SK-N-SH (cell line): ENCODE measurements at regions not wholly inside any gene's neighbourhood (a gene's known extent, or its start where the extent isn't known, plus 50 kb on each side); places are given as distances from the start of the nearest gene placed in this dataset.

Experiments used
- CTCF ChIA-PET: fragments of 300-600, 350-600 bp; formaldehyde crosslinking; extraction: SDS; loops from one replicate; lab custom pipeline; 2021; lab: Yijun Ruan, JAX
- POLR2A ChIA-PET: fragments of 350-600 bp; sonication (Branson Sonifier 250); formaldehyde crosslinking; extraction: SDS; loops from one replicate; lab custom pipeline; 2020; ENCODE audit warnings: antibody characterized with exemption, inconsistent platforms; lab: Yijun Ruan, JAX
- DNase-seq: peaks from one replicate; pipeline ENCODE4 v3.0.0; 2012
- H2AFZ ChIP-seq: fragments of 200-600 bp; sonication (generic); 2 replicates; pipeline ENCODE4 v1.8.1; 2016; ENCODE audit warnings: antibody characterized with exemption, mild to moderate bottlenecking, low read depth
- H3F3A ChIP-seq: fragments of 200-600 bp; sonication (generic); replicated peaks from 2 replicates; pipeline ENCODE3; 2016; ENCODE audit warnings: antibody characterized with exemption, mild to moderate bottlenecking; ENCODE audit not compliant: insufficient read depth
- H3K27ac ChIP-seq, 2 experiments: fragments of 200-500 bp in 1 of 2; fragments of 200-600 bp in 1 of 2; sonication (Bioruptor generic) in 1 of 2; sonication (generic), shearing (Covaris generic) in 1 of 2; 2 replicates each; pipeline versions ENCODE4 v1.5.1 to v1.6.1; 2014 to 2016; ENCODE audit warnings: low read depth in 2 of 2, inconsistent platforms in 1 of 2, low read length in 1 of 2, mild to moderate bottlenecking in 1 of 2, mixed read lengths in 1 of 2
- H3K27me3 ChIP-seq: fragments of 200-600 bp; sonication (generic), shearing (Covaris generic); 2 replicates; pipeline ENCODE4 v1.6.1; 2016; ENCODE audit warnings: mixed run types; ENCODE audit not compliant: insufficient read depth
- H3K36me3 ChIP-seq, 2 experiments: fragments of 200-500 bp in 1 of 2; fragments of 200-600 bp in 1 of 2; sonication (Bioruptor generic) in 1 of 2; sonication (generic) in 1 of 2; replicated peaks in 1 of 2; 2 replicates each; pipeline versions ENCODE3 to v1.5.1; 2014 to 2016; ENCODE audit warnings: low read length in 1 of 2, mild to moderate bottlenecking in 1 of 2; ENCODE audit not compliant: insufficient read depth in 2 of 2, control insufficient read depth in 1 of 2
- H3K4me1 ChIP-seq, 2 experiments: fragments of 200-500 bp in 1 of 2; fragments of 200-600 bp in 1 of 2; sonication (Bioruptor generic) in 1 of 2; sonication (generic), shearing (Covaris generic) in 1 of 2; 2 replicates each; pipeline versions ENCODE4 v1.5.1 to v1.6.1; 2014 to 2016; ENCODE audit warnings: low read depth in 1 of 2, low read length in 1 of 2, mixed run types in 1 of 2; ENCODE audit not compliant: insufficient read depth in 2 of 2, control insufficient read depth in 1 of 2
- H3K4me2 ChIP-seq: fragments of 200-600 bp; sonication (generic), shearing (Covaris generic); 2 replicates; pipeline ENCODE4 v1.6.1; 2017; ENCODE audit warnings: mixed run types
- H3K4me3 ChIP-seq, 2 experiments: fragments of 200-500 bp in 1 of 2; fragments of 200-600 bp in 1 of 2; sonication (Bioruptor generic) in 1 of 2; sonication (generic), shearing (Covaris generic) in 1 of 2; 2 replicates each; pipeline versions ENCODE4 v1.5.1 to v1.8.1; 2014 to 2016; ENCODE audit warnings: low read depth in 2 of 2, inconsistent platforms in 1 of 2, low read length in 1 of 2, mild to moderate bottlenecking in 1 of 2, mixed read lengths in 1 of 2, moderate library complexity in 1 of 2
- H3K79me2 ChIP-seq: fragments of 200-600 bp; sonication (generic); 2 replicates; pipeline ENCODE4 v1.8.1; 2017; ENCODE audit warnings: mild to moderate bottlenecking; ENCODE audit not compliant: insufficient read depth
- H3K9ac ChIP-seq: fragments of 200-600 bp; sonication (generic); 2 replicates; pipeline ENCODE4 v1.6.1; 2017; ENCODE audit warnings: mixed run types
- H3K9me2 ChIP-seq: fragments of 200-600 bp; sonication (generic); 2 replicates; pipeline ENCODE4 v1.6.1; 2017; ENCODE audit warnings: mixed run types
- H3K9me3 ChIP-seq: fragments of 200-600 bp; sonication (generic); 2 replicates; pipeline ENCODE4 v1.6.1; 2017; ENCODE audit warnings: mixed run types, mild to moderate bottlenecking, moderate library complexity
- H4K20me1 ChIP-seq: fragments of 200-600 bp; sonication (generic); 2 replicates; pipeline ENCODE4 v1.6.1; 2017; ENCODE audit warnings: mild to moderate bottlenecking, mixed run types; ENCODE audit not compliant: insufficient read depth
- CHD2 ChIP-seq: fragments of 150-350 bp; IDR thresholded peaks from 2 replicates; pipeline ENCODE4 v1.6.1; 2018; ENCODE audit warnings: low read length; ENCODE audit not compliant: partially characterized antibody
- EZH2phosphoT487 ChIP-seq: fragments of 200-600 bp; sonication (generic); IDR thresholded peaks from 2 replicates; pipeline ENCODE4 v1.6.1; 2017; ENCODE audit warnings: low read depth, mixed run types, mild to moderate bottlenecking, antibody characterized with exemption, moderate library complexity, borderline replicate concordance
- FOSL2 ChIP-seq: IDR thresholded peaks from 2 replicates; pipeline ENCODE4 v1.4.0; 2012; ENCODE audit warnings: low read depth, mild to moderate bottlenecking, moderate library complexity, borderline replicate concordance
- GABPA ChIP-seq: IDR thresholded peaks from 2 replicates; pipeline ENCODE4 v1.4.0; 2012; ENCODE audit warnings: low read depth, mild to moderate bottlenecking
- GATA2 ChIP-seq: sonication (generic); formaldehyde crosslinking; IDR thresholded peaks from 2 replicates; pipeline ENCODE4 v1.5.0; 2020; ENCODE audit warnings: mild to moderate bottlenecking, missing genetic modification reagents
- RXRA ChIP-seq: IDR thresholded peaks from 2 replicates; pipeline ENCODE4 v1.4.0; 2012; ENCODE audit warnings: low read depth, mild to moderate bottlenecking, borderline replicate concordance
- TAF1 ChIP-seq: IDR thresholded peaks from 2 replicates; pipeline ENCODE4 v1.6.1; 2012; ENCODE audit warnings: low read depth, mild to moderate bottlenecking, low read length, moderate library complexity, borderline replicate concordance
- TCF12 ChIP-seq: IDR thresholded peaks from 2 replicates; pipeline ENCODE4 v1.4.0; 2012
- WGBS: methylation state at CpG from one replicate; pipeline ENCODE4 v1.1.6; 2017; ENCODE audit warnings: low lambda C conversion rate; 5-methylcytosine and 5-hydroxymethylcytosine counted together
- TF ChIP-seq, protein P1 (sequence below): fragments of 200-600 bp; sonication (generic); IDR thresholded peaks from 2 replicates; pipeline ENCODE4 v1.6.1; 2017; ENCODE audit warnings: antibody characterized with exemption, mild to moderate bottlenecking, moderate library complexity
- TF ChIP-seq, protein P2 (sequence below): IDR thresholded peaks from 2 replicates; pipeline ENCODE4 v1.4.0; 2012; ENCODE audit warnings: low read depth, borderline replicate concordance

DNA sequence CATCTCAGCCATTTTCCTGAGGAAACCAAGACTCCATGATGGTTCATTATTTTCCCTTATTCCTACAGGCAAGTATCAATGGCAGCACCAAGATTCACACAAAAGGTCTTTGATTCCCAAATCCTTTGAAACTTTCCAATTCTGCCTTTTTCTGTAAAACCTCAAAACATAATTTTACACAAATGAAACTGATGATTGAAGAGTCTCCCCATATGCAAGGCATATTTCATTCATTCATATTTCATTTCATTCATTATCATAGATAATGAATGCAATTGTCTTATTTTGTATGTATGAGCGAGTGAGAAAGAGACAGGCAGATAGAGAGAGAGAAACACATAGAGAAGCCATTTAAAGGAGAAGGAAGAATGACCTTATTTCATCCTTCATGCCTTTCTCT lies 172.8 kb downstream of the BTG1 start:
- H3K4me1 ChIP-seq = peaks cover 0 to 13% of the 10 kb centered on the region in 2 experiments; a peak in 2 of 4 replicates
- no peaks in the 10 kb centered on the region for H3K27me3 ChIP-seq
- no peak overlapping the region for H3K4me3 ChIP-seq
- no peak overlapping the region for H3K27ac ChIP-seq
- H3K36me3 ChIP-seq = no peaks in the 10 kb centered on the region
- H3K9me2 ChIP-seq = no peaks in the 10 kb centered on the region
- WGBS = 71% methylated on average over 1 of the region's 1 CpG
- TF ChIP-seq FOSL2 = no peak
- no peak for TF ChIP-seq RXRA
- TF ChIP-seq, protein P1, sequence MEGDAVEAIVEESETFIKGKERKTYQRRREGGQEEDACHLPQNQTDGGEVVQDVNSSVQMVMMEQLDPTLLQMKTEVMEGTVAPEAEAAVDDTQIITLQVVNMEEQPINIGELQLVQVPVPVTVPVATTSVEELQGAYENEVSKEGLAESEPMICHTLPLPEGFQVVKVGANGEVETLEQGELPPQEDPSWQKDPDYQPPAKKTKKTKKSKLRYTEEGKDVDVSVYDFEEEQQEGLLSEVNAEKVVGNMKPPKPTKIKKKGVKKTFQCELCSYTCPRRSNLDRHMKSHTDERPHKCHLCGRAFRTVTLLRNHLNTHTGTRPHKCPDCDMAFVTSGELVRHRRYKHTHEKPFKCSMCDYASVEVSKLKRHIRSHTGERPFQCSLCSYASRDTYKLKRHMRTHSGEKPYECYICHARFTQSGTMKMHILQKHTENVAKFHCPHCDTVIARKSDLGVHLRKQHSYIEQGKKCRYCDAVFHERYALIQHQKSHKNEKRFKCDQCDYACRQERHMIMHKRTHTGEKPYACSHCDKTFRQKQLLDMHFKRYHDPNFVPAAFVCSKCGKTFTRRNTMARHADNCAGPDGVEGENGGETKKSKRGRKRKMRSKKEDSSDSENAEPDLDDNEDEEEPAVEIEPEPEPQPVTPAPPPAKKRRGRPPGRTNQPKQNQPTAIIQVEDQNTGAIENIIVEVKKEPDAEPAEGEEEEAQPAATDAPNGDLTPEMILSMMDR = no peak
- no peak for TF ChIP-seq GABPA
- TF ChIP-seq EZH2phosphoT487 = no peak
- H3K79me2 ChIP-seq = no peaks in the 10 kb centered on the region
- H3K4me2 ChIP-seq = no peak overlapping the region
- no peak overlapping the region for H2AFZ ChIP-seq
- ChIA-PET POLR2A (no interaction called here), CTCF (no interaction called here)
- H3K9ac ChIP-seq = no peak overlapping the region
- H3F3A ChIP-seq = no peaks in the 10 kb centered on the region
- H4K20me1 ChIP-seq = no peaks in the 10 kb centered on the region
- no peak for DNase-seq
- H3K9me3 ChIP-seq = no peaks in the 10 kb centered on the region

DNA sequence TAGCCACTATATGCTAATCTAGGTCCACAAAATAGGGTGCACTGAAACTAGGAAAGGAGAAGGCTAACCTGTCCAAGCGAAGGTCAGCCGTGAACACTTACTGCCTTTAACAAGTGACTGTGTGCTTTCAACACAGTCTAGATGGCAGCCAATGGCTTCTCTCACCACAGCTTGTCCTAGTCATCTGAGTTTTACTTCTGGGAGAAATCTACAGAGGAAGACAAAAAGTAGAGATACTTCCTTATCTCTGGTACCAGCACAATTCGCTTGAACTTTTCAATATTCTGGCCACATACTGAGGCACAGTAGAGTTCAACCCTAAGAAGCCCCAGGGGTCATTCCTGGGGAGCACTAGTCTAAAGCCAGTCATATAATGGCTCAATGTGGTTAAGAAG lies 176.9 kb downstream of the BTG1 start:
- TF ChIP-seq CHD2 = no peak
- no peak for TF ChIP-seq TCF12
- TF ChIP-seq GATA2 (CRISPR knock-in tag) = no peak
- no peaks in the 10 kb centered on the region for H3K27me3 ChIP-seq
- peaks cover 0 to 3% of the 10 kb centered on the region in 2 experiments; a peak in 2 of 4 replicates for H3K4me1 ChIP-seq
- H3K27ac ChIP-seq = no peak overlapping the region
- H3K9me3 ChIP-seq = no peaks in the 10 kb centered on the region
- CTCF ChIA-PET = interaction anchor here (2.3 kb wide), 1 partner anchor 586 kb away, joined by 5 read pairs; no protein-coding TSS in a partner anchor
- no peak overlapping the region for H3K9ac ChIP-seq
- no peak for DNase-seq
- H2AFZ ChIP-seq = no peak overlapping the region
- no peak overlapping the region for H3K4me2 ChIP-seq
- H3K9me2 ChIP-seq = no peaks in the 10 kb centered on the region
- WGBS = 91% methylated on average over 3 of the region's 3 CpGs
- no peaks in the 10 kb centered on the region for H3F3A ChIP-seq
- POLR2A ChIA-PET = no interaction called here
- H3K79me2 ChIP-seq = no peaks in the 10 kb centered on the region
- H3K36me3 ChIP-seq = no peaks in the 10 kb centered on the region
- H4K20me1 ChIP-seq = no peaks in the 10 kb centered on the region
- no peak overlapping the region for H3K4me3 ChIP-seq

DNA sequence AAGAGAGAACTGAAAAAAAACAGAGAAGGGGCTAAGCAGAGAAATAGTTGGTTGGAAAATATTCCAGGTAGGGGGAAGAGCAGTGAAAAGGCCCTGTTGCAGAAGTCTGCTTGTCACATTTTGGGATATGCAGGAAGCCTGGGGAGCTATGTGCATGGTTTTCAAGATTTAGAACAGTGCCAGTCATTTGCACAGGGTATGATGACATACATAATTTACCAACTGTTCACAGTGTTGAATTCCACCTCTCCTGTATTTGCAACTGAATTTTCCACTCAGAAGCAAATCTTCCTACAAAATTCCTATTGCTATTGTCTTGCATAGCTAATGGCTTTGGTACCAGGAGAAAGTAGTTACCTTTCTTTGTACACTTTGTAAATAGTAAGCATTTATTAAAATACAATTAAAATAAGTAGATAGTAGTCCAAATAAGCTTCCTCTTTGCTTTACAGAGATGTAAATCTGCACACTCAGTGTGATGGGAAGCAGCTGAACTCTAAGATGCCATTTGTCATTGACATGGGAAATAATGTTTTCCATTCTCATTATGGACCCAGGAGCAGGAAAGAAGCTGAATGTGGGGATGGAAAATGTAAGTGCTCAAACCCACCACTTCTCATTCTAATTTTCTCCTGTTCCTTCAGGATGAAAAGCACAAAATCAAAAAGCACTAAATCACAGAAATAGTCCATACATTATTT lies 177.4 kb downstream of the BTG1 start:
- ChIA-PET CTCF (interaction anchor here (1.0 to 2.3 kb wide), 2 partner anchors 10 to 586 kb away, joined by 4 to 5 read pairs; no protein-coding TSS in a partner anchor), POLR2A (no interaction called here)
- DNase-seq = no peak
- Histone ChIP-seq H3K9me3 (no peaks in the 10 kb centered on the region), H3K36me3 (no peaks in the 10 kb centered on the region), H3K4me1 (peaks cover 0 to 2% of the 10 kb centered on the region in 2 experiments; a peak in 2 of 4 replicates), H4K20me1 (no peaks in the 10 kb centered on the region), H3K27ac (no peak overlapping the region), H3K9me2 (no peaks in the 10 kb centered on the region), H3K9ac (no peak overlapping the region), H3K4me2 (no peak overlapping the region), H3K27me3 (no peaks in the 10 kb centered on the region), H3K4me3 (no peak overlapping the region)
- TF ChIP-seq RXRA = no peak
- no peak for TF ChIP-seq TAF1
- TF ChIP-seq, protein P2, sequence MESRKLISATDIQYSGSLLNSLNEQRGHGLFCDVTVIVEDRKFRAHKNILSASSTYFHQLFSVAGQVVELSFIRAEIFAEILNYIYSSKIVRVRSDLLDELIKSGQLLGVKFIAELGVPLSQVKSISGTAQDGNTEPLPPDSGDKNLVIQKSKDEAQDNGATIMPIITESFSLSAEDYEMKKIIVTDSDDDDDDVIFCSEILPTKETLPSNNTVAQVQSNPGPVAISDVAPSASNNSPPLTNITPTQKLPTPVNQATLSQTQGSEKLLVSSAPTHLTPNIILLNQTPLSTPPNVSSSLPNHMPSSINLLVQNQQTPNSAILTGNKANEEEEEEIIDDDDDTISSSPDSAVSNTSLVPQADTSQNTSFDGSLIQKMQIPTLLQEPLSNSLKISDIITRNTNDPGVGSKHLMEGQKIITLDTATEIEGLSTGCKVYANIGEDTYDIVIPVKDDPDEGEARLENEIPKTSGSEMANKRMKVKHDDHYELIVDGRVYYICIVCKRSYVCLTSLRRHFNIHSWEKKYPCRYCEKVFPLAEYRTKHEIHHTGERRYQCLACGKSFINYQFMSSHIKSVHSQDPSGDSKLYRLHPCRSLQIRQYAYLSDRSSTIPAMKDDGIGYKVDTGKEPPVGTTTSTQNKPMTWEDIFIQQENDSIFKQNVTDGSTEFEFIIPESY = no peak
- TF ChIP-seq, all 33 proteins: peak for 0
- H3F3A ChIP-seq = no peaks in the 10 kb centered on the region
- H2AFZ ChIP-seq = no peak overlapping the region
- H3K79me2 ChIP-seq = no peaks in the 10 kb centered on the region
